Esophagus squamous epithelium (tissue), 5 donors: ENCODE measurements at regions not wholly inside any gene's neighbourhood (a gene's known extent, or its start where the extent isn't known, plus 50 kb on each side); places are given as distances from the start of the nearest gene placed in this dataset.

Source experiments
- DNase-seq: peaks from one replicate; lab custom pipeline; 2025; lab: John Stamatoyannopoulos, UW
- H3K27ac ChIP-seq, 4 donors: fragments of 200-600 bp; sonication (generic); one replicate each; pipeline ENCODE4 v1.5.1; 2016 to 2019; ENCODE audit warnings: mild to moderate bottlenecking in 1 of 4
- H3K27me3 ChIP-seq, 4 donors: fragments of 200-600 bp; sonication (generic); 1 replicate in 3 of 4; 2 replicates in 1 of 4; pipeline versions ENCODE4 v1.5.1 to v1.6.0; 2017 to 2021; ENCODE audit warnings: antibody characterized with exemption in 1 of 4
- H3K36me3 ChIP-seq, 3 donors: fragments of 200-600 bp; sonication (generic); one replicate each; pipeline ENCODE4 v1.5.1; 2016 to 2019
- H3K4me1 ChIP-seq, 3 donors: fragments of 200-600 bp; sonication (generic); one replicate each; pipeline ENCODE4 v1.5.1; 2017 to 2019
- H3K4me3 ChIP-seq, 4 donors: fragments of 200-600 bp; sonication (generic); 1 replicate in 3 of 4; 2 replicates in 1 of 4; pipeline ENCODE4 v1.5.1; 2016 to 2019; ENCODE audit warnings: mild to moderate bottlenecking in 2 of 4, moderate library complexity in 1 of 4
- H3K9me3 ChIP-seq, 3 donors: fragments of 200-600 bp; sonication (generic); one replicate each; pipeline ENCODE4 v1.5.1; 2016 to 2019
- CTCF ChIP-seq, 6 experiments: fragments of 450-650 bp in 4 of 6; fragments of 200-600 bp in 2 of 6; sonication (generic) in 2 of 6; IDR thresholded peaks; one replicate each; pipeline ENCODE4 v1.5.1; 2016 to 2019; ENCODE audit warnings: antibody characterized with exemption in 6 of 6, mild to moderate bottlenecking in 4 of 6, moderate library complexity in 4 of 6
- POLR2A ChIP-seq, 4 donors: fragments of 450-650 bp; IDR thresholded peaks; one replicate each; pipeline ENCODE4 v1.6.1; 2017; ENCODE audit warnings: antibody characterized with exemption in 4 of 4, mild to moderate bottlenecking in 4 of 4, moderate library complexity in 3 of 4
- WGBS, 2 donors: methylation state at CpG; one replicate each; pipeline ENCODE4 v1.1.5; 2018; 5-methylcytosine and 5-hydroxymethylcytosine counted together
- intact Hi-C: fragments of 100-400 bp; cut with DNase I; formaldehyde crosslinking; loops from one replicate; pipeline ENCODE4 v1.15.0; 2022
- donor health status: DM: yes; HTN: yes; CAD: no.

GRCh38 chr4:14078326-14078725 lies 450.8 kb upstream of the BOD1L1 start:
- intact Hi-C loops: no loop called here
- TF ChIP-seq POLR2A (IDR thresholded peaks at IDR 0.05): no peak
- no peak for TF ChIP-seq CTCF (IDR thresholded peaks at IDR 0.05)
- Histone ChIP-seq H3K4me1 (no peaks in the 10 kb centered on the region), H3K9me3 (no peaks in the 10 kb centered on the region), H3K4me3 (no peak overlapping the region), H3K27me3 (no peaks in the 10 kb centered on the region), H3K27ac (no peak overlapping the region), H3K36me3 (no peaks in the 10 kb centered on the region)
- DNase-seq: no peak
- WGBS, 2 donors: 83 to 87% methylated on average over 3 of the region's 3 CpGs

GRCh38 chr4:14079601-14080000 lies 452.1 kb upstream of the BOD1L1 start:
- Histone ChIP-seq H3K4me3 (no peak overlapping the region), H3K27me3 (no peaks in the 10 kb centered on the region), H3K9me3 (no peaks in the 10 kb centered on the region), H3K36me3 (no peaks in the 10 kb centered on the region), H3K27ac (no peak overlapping the region), H3K4me1 (no peaks in the 10 kb centered on the region)
- no peak for DNase-seq
- WGBS, 2 donors: 68 to 75% methylated on average over 1 of the region's 1 CpG
- intact Hi-C loops: no loop called here
- no peak for TF ChIP-seq POLR2A (IDR thresholded peaks at IDR 0.05)
- TF ChIP-seq CTCF (IDR thresholded peaks at IDR 0.05): no peak

DNA sequence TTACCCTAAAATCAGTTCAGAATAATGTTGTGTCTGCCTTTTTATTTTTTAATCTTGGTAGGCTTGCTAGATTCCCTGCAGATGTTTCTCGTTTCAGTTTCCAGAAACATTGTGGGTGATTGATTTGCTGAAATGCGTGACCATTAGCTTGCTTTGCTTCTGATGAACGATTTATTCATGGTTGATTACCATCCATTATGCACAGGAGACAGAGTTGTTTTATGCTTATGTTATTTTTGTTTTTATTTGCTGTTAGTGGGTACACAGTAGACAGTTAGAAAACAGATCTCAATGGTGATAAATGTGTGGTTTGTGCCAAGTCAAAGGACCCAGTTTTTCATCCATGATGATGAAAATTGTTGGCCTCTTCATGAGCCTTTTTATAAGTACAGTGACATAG lies 455.6 kb upstream of the BOD1L1 start:
- DNase-seq: no peak
- H3K4me1 ChIP-seq: no peaks in the 10 kb centered on the region
- H3K27me3 ChIP-seq: no peaks in the 10 kb centered on the region
- H3K36me3 ChIP-seq: no peaks in the 10 kb centered on the region
- intact Hi-C loops: no loop called here
- no peaks in the 10 kb centered on the region for H3K9me3 ChIP-seq
- H3K4me3 ChIP-seq: no peak overlapping the region
- no peak for TF ChIP-seq CTCF (IDR thresholded peaks at IDR 0.05)
- TF ChIP-seq POLR2A (IDR thresholded peaks at IDR 0.05): no peak
- H3K27ac ChIP-seq: no peak overlapping the region
- WGBS, 2 donors: 57 to 68% methylated on average over 3 of the region's 3 CpGs

- Histone ChIP-seq H3K4me1 (no peaks in the 10 kb centered on the region), H3K27me3 (no peaks in the 10 kb centered on the region), H3K9me3 (no peaks in the 10 kb centered on the region), H3K27ac (no peak overlapping the region), H3K4me3 (no peak overlapping the region), H3K36me3 (no peaks in the 10 kb centered on the region)
- WGBS, 2 donors: 50 to 61% methylated on average over 2 of the region's 2 CpGs
- TF ChIP-seq POLR2A (IDR thresholded peaks at IDR 0.05) (no peak), CTCF (IDR thresholded peaks at IDR 0.05) (no peak)
- intact Hi-C loops: no loop called here
- DNase-seq: no peak
Measured at GRCh38 chr4:14084598-14084997, 457.1 kb upstream of the BOD1L1 start.

GRCh38 chr4:14087459-14087858 lies 459.9 kb upstream of the BOD1L1 start:
- Histone ChIP-seq H3K4me3 (no peak overlapping the region), H3K27ac (no peak overlapping the region), H3K9me3 (no peaks in the 10 kb centered on the region), H3K4me1 (no peaks in the 10 kb centered on the region), H3K36me3 (no peaks in the 10 kb centered on the region), H3K27me3 (no peaks in the 10 kb centered on the region)
- no peak for DNase-seq
- 79 to 87% methylated on average over 2 of the region's 2 CpGs for WGBS, 2 donors
- intact Hi-C loops: no loop called here
- no peak for TF ChIP-seq POLR2A (IDR thresholded peaks at IDR 0.05)
- TF ChIP-seq CTCF (IDR thresholded peaks at IDR 0.05): no peak
